ENCODE measurements at regions not wholly inside any gene's neighbourhood (a gene's known extent, or its start where the extent isn't known, plus 50 kb on each side); places are given as distances from the start of the nearest gene placed in this dataset.

DNA sequence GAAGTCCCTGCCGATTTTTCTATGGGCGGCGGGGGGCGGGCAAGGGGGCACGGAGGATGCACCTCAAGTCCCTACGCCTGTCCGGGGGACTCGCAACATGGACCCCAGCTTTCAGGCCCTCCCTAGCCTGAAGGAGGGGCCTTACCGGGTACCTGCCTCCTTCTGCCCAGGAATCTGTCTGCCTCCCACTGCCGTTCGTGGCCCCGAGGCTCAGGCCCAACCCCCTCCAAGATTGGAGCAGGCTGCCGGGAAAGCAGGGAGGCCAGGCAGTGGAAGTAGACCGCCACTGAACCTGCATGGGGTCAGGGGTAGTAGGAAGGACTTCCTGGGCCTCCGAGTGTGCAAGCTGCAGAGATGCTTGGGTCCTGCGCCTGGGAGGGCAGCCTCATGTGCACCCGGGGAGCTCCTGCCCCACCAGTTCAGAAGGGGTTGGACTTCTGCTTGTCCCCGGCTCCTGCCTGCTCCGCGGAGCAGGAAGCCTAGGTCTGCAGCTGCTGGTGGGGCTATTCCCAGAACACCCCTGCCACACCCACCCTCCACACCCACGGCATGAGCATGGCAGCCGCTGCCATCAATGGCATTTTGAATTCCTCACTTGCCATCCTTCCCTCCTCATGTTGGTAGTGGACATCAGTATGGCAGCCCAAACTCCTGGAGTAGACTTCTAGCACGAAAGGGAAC is 1312.7 kb upstream of the ACO1 start:
- Histone ChIP-seq H3K9me3 (ENCODE audit: control insufficient read depth in 3 of 3, low read length in 3 of 3) (no peaks in the 10 kb centered on the region), H3K27ac (ENCODE audit: low read depth, low read length) (no peak overlapping the region), H3K36me3 (ENCODE audit: control insufficient read depth in 3 of 3, insufficient read depth in 3 of 3, low read length in 3 of 3) (no peaks in the 10 kb centered on the region), H3K4me1 (ENCODE audit: control insufficient read depth in 3 of 3, insufficient read depth in 3 of 3, low read length in 3 of 3) (no peaks in the 10 kb centered on the region), H3K4me3 (ENCODE audit: low read length in 3 of 3) (no peak overlapping the region), H3K9ac (ENCODE audit: low read depth in 1 of 3, low read length in 3 of 3) (no peak overlapping the region), H3K27me3 (ENCODE audit: control insufficient read depth in 3 of 3, insufficient read depth in 3 of 3, low read length in 3 of 3) (no peaks in the 10 kb centered on the region)

GRCh38 chr9:31078175-31078574 is 1306.3 kb upstream of the ACO1 start:
- no peaks in the 10 kb centered on the region for H3K27me3 ChIP-seq (ENCODE audit: control insufficient read depth in 3 of 3, insufficient read depth in 3 of 3, low read length in 3 of 3)
- H3K36me3 ChIP-seq (ENCODE audit: control insufficient read depth in 3 of 3, insufficient read depth in 3 of 3, low read length in 3 of 3), result no peaks in the 10 kb centered on the region
- no peaks in the 10 kb centered on the region for H3K9me3 ChIP-seq (ENCODE audit: control insufficient read depth in 3 of 3, low read length in 3 of 3)
- no peak overlapping the region for H3K27ac ChIP-seq (ENCODE audit: low read depth, low read length)
- H3K9ac ChIP-seq (ENCODE audit: low read depth in 1 of 3, low read length in 3 of 3), result no peak overlapping the region
- H3K4me3 ChIP-seq (ENCODE audit: low read length in 3 of 3), result no peak overlapping the region
- H3K4me1 ChIP-seq (ENCODE audit: control insufficient read depth in 3 of 3, insufficient read depth in 3 of 3, low read length in 3 of 3), result no peaks in the 10 kb centered on the region

DNA sequence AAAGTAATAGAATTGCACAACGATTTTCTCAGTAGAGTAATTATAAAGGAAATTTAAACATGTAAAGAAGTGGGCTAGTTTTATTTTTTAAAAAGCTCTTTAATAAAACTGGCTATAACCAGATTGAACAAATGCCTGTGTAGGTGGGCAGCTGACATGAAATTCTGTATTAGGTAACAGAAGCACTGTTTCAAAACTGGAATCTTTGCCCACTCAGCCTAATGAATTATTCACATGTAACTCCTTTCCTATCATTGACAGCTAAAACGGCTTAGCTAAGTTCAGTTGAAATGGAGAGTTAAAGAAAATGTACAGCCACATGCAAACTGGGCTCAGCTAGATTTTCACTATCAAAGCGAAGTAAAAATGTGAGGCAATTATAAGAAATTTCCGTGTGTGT is 1300.1 kb upstream of the ACO1 start:
- H3K27ac ChIP-seq (ENCODE audit: low read depth, low read length), result no peak overlapping the region
- H3K4me3 ChIP-seq (ENCODE audit: low read length in 3 of 3), result no peak overlapping the region
- no peaks in the 10 kb centered on the region for H3K36me3 ChIP-seq (ENCODE audit: control insufficient read depth in 3 of 3, insufficient read depth in 3 of 3, low read length in 3 of 3)
- no peaks in the 10 kb centered on the region for H3K4me1 ChIP-seq (ENCODE audit: control insufficient read depth in 3 of 3, insufficient read depth in 3 of 3, low read length in 3 of 3)
- no peak overlapping the region for H3K9ac ChIP-seq (ENCODE audit: low read depth in 1 of 3, low read length in 3 of 3)
- no peaks in the 10 kb centered on the region for H3K9me3 ChIP-seq (ENCODE audit: control insufficient read depth in 3 of 3, low read length in 3 of 3)
- H3K27me3 ChIP-seq (ENCODE audit: control insufficient read depth in 3 of 3, insufficient read depth in 3 of 3, low read length in 3 of 3), result no peaks in the 10 kb centered on the region

DNA sequence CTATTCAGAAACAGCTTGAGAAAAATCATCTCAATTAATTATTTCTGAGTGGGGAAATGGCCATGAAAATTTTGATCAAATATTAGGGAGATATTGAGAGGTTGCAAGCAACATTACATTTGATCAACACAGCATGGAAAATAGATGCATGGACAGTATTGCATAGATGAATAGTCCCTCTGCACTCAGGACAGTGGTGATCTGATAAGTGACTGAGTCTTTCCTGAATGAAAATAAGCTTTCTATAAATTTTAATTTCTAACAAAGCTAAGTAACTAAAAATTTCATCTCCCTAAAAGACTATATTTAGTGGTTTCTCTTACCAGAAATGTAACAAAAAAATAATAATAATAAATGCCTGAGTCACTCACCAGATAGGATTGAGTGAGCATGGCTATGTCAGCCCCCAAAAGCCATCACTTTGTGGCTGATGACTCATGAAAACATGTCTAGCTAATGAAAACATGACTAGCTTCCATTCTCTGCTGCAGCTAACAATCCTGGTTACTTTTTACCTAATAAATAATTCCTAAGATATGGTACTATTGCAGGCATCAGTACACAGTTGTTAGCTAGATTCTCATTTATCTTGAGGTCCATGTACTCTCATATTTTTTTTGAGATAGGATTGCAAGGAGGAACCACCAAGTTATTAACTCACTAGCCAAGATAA is 1294.8 kb upstream of the ACO1 start:
- H3K9ac ChIP-seq (ENCODE audit: low read depth in 1 of 3, low read length in 3 of 3), result no peak overlapping the region
- H3K4me1 ChIP-seq (ENCODE audit: control insufficient read depth in 3 of 3, insufficient read depth in 3 of 3, low read length in 3 of 3), result no peaks in the 10 kb centered on the region
- no peak overlapping the region for H3K27ac ChIP-seq (ENCODE audit: low read depth, low read length)
- no peaks in the 10 kb centered on the region for H3K27me3 ChIP-seq (ENCODE audit: control insufficient read depth in 3 of 3, insufficient read depth in 3 of 3, low read length in 3 of 3)
- H3K4me3 ChIP-seq (ENCODE audit: low read length in 3 of 3), result no peak overlapping the region
- no peaks in the 10 kb centered on the region for H3K36me3 ChIP-seq (ENCODE audit: control insufficient read depth in 3 of 3, insufficient read depth in 3 of 3, low read length in 3 of 3)
- no peaks in the 10 kb centered on the region for H3K9me3 ChIP-seq (ENCODE audit: control insufficient read depth in 3 of 3, low read length in 3 of 3)

GRCh38 chr9:31100311-31100710 is 1284.1 kb upstream of the ACO1 start:
- no peak overlapping the region for H3K9ac ChIP-seq (ENCODE audit: low read depth in 1 of 3, low read length in 3 of 3)
- H3K36me3 ChIP-seq (ENCODE audit: control insufficient read depth in 3 of 3, insufficient read depth in 3 of 3, low read length in 3 of 3), result no peaks in the 10 kb centered on the region
- no peaks in the 10 kb centered on the region for H3K9me3 ChIP-seq (ENCODE audit: control insufficient read depth in 3 of 3, low read length in 3 of 3)
- no peak overlapping the region for H3K4me3 ChIP-seq (ENCODE audit: low read length in 3 of 3)
- no peaks in the 10 kb centered on the region for H3K27me3 ChIP-seq (ENCODE audit: control insufficient read depth in 3 of 3, insufficient read depth in 3 of 3, low read length in 3 of 3)
- no peak overlapping the region for H3K27ac ChIP-seq (ENCODE audit: low read depth, low read length)
- H3K4me1 ChIP-seq (ENCODE audit: control insufficient read depth in 3 of 3, insufficient read depth in 3 of 3, low read length in 3 of 3), result no peaks in the 10 kb centered on the region

DNA sequence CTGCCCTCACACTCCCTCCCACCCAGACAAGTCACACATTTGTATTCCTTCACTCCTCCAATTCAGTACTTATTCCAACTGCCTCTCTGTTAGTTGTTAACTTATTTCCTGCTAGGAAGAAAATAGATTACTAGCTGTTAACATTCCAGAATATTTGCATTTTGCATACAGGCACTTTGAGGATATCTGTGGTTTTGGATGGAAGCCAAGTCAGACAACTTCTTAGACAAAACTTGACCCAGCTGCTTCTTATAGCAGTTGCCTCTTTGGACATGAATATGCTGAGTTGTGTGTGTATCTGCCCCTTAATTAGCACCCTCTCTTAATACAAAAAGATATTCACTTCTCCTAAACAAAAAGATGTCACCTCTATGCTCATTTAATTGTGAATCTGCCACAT is 1280.6 kb upstream of the ACO1 start:
- no peak overlapping the region for H3K4me3 ChIP-seq (ENCODE audit: low read length in 3 of 3)
- H3K27me3 ChIP-seq (ENCODE audit: control insufficient read depth in 3 of 3, insufficient read depth in 3 of 3, low read length in 3 of 3), result no peaks in the 10 kb centered on the region
- no peaks in the 10 kb centered on the region for H3K9me3 ChIP-seq (ENCODE audit: control insufficient read depth in 3 of 3, low read length in 3 of 3)
- no peaks in the 10 kb centered on the region for H3K36me3 ChIP-seq (ENCODE audit: control insufficient read depth in 3 of 3, insufficient read depth in 3 of 3, low read length in 3 of 3)
- H3K4me1 ChIP-seq (ENCODE audit: control insufficient read depth in 3 of 3, insufficient read depth in 3 of 3, low read length in 3 of 3), result no peaks in the 10 kb centered on the region
- H3K9ac ChIP-seq (ENCODE audit: low read depth in 1 of 3, low read length in 3 of 3), result no peak overlapping the region
- H3K27ac ChIP-seq (ENCODE audit: low read depth, low read length), result no peak overlapping the region

DNA sequence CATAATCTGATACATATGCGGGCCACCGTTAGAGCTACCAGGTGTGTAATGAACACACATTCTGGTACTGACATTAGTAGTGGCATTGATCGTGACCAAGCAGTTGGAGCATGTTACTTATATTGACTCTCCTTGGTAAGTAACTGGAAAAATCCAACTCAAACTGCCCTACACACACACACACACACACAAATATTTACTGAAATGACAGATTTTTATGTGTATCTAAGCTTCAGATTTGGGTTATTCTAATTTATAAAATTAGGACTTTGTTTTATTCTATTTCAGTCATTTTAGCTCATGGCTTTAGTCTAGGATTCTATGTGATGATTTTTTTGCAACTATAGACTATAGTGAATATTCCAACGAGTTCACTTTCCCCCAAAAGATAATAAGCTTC is 1280.2 kb upstream of the ACO1 start:
- H3K4me1 ChIP-seq (ENCODE audit: control insufficient read depth in 3 of 3, insufficient read depth in 3 of 3, low read length in 3 of 3), result no peaks in the 10 kb centered on the region
- H3K27ac ChIP-seq (ENCODE audit: low read depth, low read length), result no peak overlapping the region
- H3K9me3 ChIP-seq (ENCODE audit: control insufficient read depth in 3 of 3, low read length in 3 of 3), result no peaks in the 10 kb centered on the region
- H3K27me3 ChIP-seq (ENCODE audit: control insufficient read depth in 3 of 3, insufficient read depth in 3 of 3, low read length in 3 of 3), result no peaks in the 10 kb centered on the region
- no peaks in the 10 kb centered on the region for H3K36me3 ChIP-seq (ENCODE audit: control insufficient read depth in 3 of 3, insufficient read depth in 3 of 3, low read length in 3 of 3)
- no peak overlapping the region for H3K4me3 ChIP-seq (ENCODE audit: low read length in 3 of 3)
- H3K9ac ChIP-seq (ENCODE audit: low read depth in 1 of 3, low read length in 3 of 3), result no peak overlapping the region

DNA sequence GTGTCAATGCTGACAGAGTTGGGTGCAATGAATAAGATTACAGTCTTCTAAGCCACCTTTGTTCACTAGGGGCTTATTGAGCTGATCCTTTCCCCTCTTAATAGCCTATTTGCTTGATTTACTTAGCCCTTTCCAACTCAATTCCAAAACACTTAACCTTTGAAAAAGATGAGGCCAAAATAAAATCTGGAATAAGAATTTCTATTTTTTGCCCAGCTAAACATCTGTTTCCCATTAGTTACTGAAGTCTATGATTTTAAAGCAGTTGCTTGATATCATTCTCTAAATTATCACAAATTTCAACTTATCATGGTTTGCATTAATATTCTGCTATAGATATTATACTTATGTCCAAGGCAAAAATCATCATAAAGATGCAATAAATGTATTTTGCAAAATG is 1272.0 kb upstream of the ACO1 start:
- H3K36me3 ChIP-seq (ENCODE audit: control insufficient read depth in 3 of 3, insufficient read depth in 3 of 3, low read length in 3 of 3), result no peaks in the 10 kb centered on the region
- no peaks in the 10 kb centered on the region for H3K4me1 ChIP-seq (ENCODE audit: control insufficient read depth in 3 of 3, insufficient read depth in 3 of 3, low read length in 3 of 3)
- no peak overlapping the region for H3K27ac ChIP-seq (ENCODE audit: low read depth, low read length)
- H3K9me3 ChIP-seq (ENCODE audit: control insufficient read depth in 3 of 3, low read length in 3 of 3), result no peaks in the 10 kb centered on the region
- no peaks in the 10 kb centered on the region for H3K27me3 ChIP-seq (ENCODE audit: control insufficient read depth in 3 of 3, insufficient read depth in 3 of 3, low read length in 3 of 3)
- no peak overlapping the region for H3K4me3 ChIP-seq (ENCODE audit: low read length in 3 of 3)
- H3K9ac ChIP-seq (ENCODE audit: low read depth in 1 of 3, low read length in 3 of 3), result no peak overlapping the region

GRCh38 chr9:31114346-31114745 is 1270.1 kb upstream of the ACO1 start:
- Histone ChIP-seq H3K4me1 (ENCODE audit: control insufficient read depth in 3 of 3, insufficient read depth in 3 of 3, low read length in 3 of 3) (no peaks in the 10 kb centered on the region), H3K27me3 (ENCODE audit: control insufficient read depth in 3 of 3, insufficient read depth in 3 of 3, low read length in 3 of 3) (no peaks in the 10 kb centered on the region), H3K27ac (ENCODE audit: low read depth, low read length) (no peak overlapping the region), H3K36me3 (ENCODE audit: control insufficient read depth in 3 of 3, insufficient read depth in 3 of 3, low read length in 3 of 3) (no peaks in the 10 kb centered on the region), H3K9me3 (ENCODE audit: control insufficient read depth in 3 of 3, low read length in 3 of 3) (no peaks in the 10 kb centered on the region), H3K9ac (ENCODE audit: low read depth in 1 of 3, low read length in 3 of 3) (no peak overlapping the region), H3K4me3 (ENCODE audit: low read length in 3 of 3) (no peak overlapping the region)

- H3K4me3 ChIP-seq (ENCODE audit: low read length in 3 of 3), result no peak overlapping the region
- no peaks in the 10 kb centered on the region for H3K4me1 ChIP-seq (ENCODE audit: control insufficient read depth in 3 of 3, insufficient read depth in 3 of 3, low read length in 3 of 3)
- no peak overlapping the region for H3K9ac ChIP-seq (ENCODE audit: low read depth in 1 of 3, low read length in 3 of 3)
- H3K36me3 ChIP-seq (ENCODE audit: control insufficient read depth in 3 of 3, insufficient read depth in 3 of 3, low read length in 3 of 3), result no peaks in the 10 kb centered on the region
- H3K27ac ChIP-seq (ENCODE audit: low read depth, low read length), result no peak overlapping the region
- peaks cover 0 to 1% (median 0%) of the 10 kb centered on the region in 3 donors for H3K9me3 ChIP-seq (ENCODE audit: control insufficient read depth in 3 of 3, low read length in 3 of 3)
- H3K27me3 ChIP-seq (ENCODE audit: control insufficient read depth in 3 of 3, insufficient read depth in 3 of 3, low read length in 3 of 3), result no peaks in the 10 kb centered on the region
Measured at GRCh38 chr9:31119890-31120454, 1264.5 kb upstream of the ACO1 start.

Measured in skeletal muscle tissue (tissue), 3 donors.